ENCODE measurements at regions not wholly inside any gene's neighbourhood (a gene's known extent, or its start where the extent isn't known, plus 50 kb on each side); places are given as distances from the start of the nearest gene placed in this dataset.
"Not testable (repeated sequence)": the region's sequence is repeated elsewhere in the genome, so short reads cannot be mapped to it uniquely, and the experiment has no call there.

DNA sequence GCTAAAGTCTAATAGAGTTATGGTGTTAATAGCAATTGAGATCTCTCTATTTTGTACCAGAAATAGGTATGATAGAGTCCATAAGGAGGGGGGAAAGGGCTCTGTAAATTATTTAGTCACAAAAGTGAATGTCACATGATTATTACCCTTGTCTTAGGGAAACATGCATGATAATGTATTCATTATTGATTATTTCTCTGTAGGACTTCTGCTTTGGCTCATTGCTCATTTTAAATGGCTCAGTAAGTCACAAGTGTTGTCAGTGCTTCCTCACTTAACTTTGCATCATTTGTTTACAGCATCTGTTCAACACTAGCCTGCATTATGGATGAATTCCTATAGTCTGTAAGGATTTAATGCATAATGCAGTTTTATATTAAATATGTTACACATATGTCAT, 788.8 kb upstream of the EDIL3 start:
- no peak for DNase-seq

DNA sequence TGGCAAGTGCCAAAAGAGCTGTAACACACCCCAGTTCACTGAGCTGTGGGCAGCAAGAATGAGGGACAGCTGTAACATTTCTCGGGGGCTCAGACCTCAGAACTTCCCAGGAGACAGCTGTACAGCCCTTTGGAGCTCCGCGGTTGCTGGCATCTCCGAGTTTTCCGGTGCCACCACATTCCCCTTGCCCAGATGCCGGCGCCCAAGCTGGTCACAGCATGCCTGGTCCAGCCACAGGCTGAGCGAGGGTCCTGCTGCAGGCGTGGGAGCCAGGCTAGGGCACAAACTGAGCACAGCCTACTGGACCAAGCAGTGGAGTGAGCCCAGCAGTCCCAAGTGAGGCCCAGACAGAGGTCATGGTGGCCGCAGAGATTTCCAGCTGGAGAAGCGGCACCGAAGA, 797.7 kb upstream of the EDIL3 start:
- DNase-seq = no peak

- DNase-seq = no peak
These were observed 819.6 kb upstream of the EDIL3 start for GRCh38 chr5:85204289-85204688.

GRCh38 chr5:85205430-85205829, 820.8 kb upstream of the EDIL3 start:
- no peak for DNase-seq

- no peak for DNase-seq
These were observed 840.7 kb upstream of the EDIL3 start for GRCh38 chr5:85225388-85225787.

DNA sequence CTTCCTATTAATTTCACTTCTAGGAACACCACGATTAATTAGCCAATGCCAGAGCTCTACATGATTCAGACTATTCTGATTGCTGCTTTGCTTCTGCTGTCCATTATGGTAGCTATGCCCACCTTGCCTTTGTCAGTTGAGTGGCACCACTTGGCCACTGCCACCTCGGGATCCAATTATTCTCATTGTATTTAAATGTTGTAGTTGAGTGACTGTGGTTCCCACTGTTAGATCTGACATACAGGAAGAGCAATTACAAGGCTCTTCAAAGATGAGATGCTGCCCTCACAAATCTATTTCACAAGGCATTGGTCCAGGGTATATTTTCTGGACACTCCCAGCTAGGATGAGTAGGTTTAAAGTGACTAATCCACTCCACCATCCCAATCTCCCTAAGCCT, 864.5 kb upstream of the EDIL3 start:
- no peak for DNase-seq

GRCh38 chr5:85263125-85263524, 878.4 kb upstream of the EDIL3 start:
- DNase-seq = no peak

GRCh38 chr5:85266692-85267091, 882.0 kb upstream of the EDIL3 start:
- DNase-seq = no peak

DNA sequence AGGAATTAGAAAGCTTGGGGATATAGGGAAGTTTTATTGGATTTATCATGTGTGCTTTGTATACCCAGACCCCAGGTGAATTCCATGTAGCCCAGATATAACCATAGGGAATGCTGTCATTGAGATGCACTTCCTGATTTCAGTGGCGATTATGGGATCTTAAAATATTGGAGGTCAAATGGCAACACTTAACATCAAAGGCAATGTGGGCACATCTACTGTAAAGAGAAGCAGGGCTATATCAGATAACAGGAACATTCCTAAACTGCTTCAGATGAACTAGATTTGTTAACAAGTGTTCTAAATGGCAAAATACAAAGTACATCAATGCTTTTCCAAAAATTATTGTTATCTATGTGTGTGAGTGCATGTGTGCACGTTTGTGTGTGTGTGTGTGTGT, 883.5 kb upstream of the EDIL3 start:
- DNase-seq = no peak

DNA sequence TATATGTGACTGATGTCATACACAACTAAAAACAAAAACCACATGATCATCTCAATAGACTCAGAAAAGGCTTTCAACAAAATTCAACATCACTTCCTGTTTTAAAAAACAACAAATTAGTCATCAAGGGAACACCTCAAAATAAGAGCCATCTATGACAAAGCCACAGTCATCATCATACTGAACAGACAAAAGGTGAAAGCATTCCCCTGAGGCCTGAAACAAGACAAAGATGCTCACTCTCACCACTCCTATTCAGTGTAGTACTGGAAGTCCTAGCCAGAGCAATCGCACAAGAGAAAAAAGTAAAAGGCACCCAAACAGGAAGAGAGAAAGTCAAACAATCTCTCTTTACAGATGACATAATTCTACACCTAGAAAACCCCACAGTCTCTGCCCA, 893.5 kb upstream of the EDIL3 start:
- DNase-seq = no peak

DNA sequence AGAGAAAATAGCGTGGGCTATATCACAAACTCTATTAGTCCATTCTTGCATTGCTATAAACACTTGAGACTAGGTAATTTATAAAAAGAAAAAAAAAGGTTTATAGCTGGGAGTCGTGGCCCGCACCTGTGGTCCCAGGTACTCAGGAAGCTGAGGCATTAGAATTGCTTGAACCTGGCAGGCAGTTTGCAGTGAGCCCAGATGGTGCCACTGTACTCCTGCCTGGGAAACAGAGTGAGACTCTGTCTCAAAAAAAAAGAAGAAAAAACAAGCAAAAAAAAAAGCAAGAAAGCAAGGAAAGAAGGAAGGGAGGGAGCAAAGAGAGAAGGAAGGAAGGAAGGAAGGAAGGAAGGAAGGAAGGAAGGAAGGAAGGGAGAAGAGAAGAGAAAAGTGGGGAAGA, 904.2 kb upstream of the EDIL3 start:
- DNase-seq = no peak

DNA sequence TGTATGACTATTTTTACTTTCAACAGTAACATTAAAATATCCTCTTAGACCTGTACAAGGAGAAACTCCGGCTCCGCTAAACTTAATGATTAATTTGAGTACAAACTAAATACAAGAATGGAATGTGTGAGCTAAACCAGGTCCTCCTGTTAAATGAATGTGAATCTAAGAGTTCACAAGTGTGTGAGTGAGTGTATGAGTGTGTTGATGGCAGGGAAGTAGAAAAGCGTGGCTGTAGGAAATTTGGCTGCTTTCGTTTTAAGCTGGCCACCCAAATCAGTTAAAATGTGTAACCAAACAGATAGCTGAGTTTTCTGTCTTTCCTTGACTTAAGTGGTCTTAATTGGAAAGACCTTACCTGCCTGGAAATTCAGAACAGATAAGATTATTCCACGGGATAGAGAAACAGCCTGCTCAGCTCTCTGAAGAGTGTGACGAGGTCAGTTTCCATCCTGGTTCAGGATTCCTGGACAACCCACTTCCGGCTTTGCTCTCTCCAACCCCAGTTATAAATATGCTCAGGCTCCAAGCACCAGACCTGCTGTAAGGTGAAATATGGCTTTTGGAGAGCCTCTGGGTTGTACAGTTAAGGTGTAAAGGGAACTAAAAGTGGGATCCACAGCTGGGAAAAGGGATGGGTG, 908.6 kb upstream of the EDIL3 start:
- DNase-seq = no peak

- no peak for DNase-seq
These were observed 919.8 kb upstream of the EDIL3 start for GRCh38 chr5:85304524-85304923.

GRCh38 chr5:85305766-85306165, 921.1 kb upstream of the EDIL3 start:
- no peak for DNase-seq

DNA sequence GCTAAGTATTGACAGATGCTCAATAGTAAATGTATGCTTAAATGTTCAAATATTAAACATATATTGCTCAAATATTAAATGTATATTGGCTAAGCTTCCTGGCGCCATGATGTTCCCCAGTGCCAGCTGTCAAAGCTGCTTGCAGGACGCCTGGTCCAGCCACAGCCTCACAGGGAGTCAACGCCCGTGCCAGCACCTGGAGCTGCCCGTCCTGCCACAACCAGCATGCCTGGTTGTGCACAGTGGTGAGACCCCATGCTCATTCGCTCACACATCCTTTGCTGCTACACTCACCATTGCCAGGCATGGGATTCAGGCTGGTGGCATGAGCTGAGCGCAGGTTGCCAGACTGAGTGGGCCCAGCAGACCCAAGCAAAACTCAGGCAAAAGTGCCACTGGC, 926.9 kb upstream of the EDIL3 start:
- DNase-seq = no peak

DNA sequence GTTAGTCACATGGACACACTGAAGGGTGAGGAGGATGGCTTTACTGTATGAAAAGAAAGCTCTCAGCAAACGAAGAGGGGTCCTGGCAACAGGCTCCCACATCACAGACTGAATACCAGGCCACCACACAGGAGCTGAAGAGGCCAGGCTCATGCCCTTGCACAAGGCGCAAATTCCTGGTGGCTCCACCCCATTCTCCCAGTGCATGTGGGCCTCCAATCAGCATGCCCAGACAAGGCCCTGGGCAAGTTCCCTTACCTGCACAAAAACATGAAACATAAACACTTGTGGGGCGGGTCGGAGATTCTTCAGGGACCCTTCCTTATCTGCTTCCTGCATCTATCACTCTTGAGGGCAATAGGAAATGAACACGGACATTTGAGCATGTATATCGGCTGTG, 935.8 kb upstream of the EDIL3 start:
- no peak for DNase-seq

- DNase-seq = no peak
These were observed 948.6 kb upstream of the EDIL3 start for GRCh38 chr5:85333276-85333675.

DNA sequence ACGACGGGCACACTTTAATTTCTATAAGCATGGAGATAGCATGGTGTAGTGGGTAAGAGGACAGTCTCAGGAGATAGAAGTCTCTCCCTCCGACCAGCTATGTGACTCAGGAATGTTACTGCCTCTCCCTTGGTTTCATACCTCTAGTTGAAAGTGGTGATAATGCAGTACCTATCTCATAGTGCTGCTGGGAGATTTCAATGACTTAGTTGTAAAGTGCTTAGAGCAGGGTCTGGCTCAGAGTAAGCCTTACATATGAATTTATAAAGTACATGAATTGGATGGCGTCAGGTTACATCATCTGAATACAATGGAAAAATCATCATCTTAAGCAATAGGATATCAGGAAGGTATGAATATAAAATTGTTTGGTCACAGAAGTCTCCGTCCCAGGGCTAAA, 952.8 kb upstream of the EDIL3 start:
- DNase-seq = no peak

DNA sequence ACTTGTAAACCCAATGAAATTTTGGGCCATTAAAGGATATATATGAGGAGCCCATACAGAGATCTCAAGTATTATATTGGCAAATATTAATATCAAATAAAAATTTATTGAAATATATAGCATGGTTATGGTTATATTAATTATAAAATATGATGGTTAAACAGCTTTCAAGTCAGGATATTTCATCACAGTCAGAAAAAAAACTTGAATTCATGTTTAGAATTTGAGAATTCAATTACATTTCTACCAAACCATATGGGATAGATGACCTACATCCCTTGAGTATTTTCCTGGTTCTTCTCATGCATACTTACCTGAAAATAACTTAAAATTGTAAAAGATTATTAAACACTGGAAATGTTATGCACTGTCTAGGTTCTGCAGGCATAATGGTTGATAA, 956.1 kb upstream of the EDIL3 start:
- no peak for DNase-seq

DNA sequence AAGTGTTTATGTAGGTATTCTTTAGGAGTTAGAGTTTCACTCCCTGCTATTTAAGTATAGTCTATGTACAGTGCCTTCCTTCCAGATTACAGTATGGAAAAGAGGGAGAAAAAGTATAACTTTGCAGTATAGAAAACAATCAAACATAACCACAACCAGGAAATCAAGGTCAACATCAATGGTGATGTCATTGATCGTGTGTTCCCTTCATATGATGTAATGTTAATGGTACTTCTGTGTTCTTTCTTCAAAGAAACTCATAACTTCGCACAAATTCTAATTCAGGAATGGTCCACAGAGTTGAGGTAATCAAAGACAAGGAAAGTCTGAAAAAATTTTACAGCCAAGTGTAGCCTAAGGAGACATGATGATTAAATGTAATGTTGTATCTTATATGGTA, 961.1 kb upstream of the EDIL3 start:
- DNase-seq = no peak

DNA sequence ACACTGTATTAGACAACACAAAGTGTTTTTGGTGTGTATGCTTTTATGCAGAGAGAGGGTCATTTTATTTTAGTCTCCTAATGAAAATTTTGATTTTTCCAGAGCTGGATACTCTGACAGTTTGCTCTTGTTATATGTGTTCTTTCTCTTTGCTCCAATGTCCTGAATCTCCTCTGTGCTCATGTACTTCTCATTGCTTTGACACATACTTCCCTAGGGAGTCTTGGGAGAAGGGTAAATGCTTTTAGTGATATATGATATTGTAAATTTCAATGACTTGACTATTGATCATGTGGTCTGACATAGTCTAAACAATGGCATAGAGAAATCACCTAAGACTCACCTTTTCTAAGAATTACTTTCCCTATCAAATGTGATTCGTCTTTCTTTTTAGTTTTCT, 972.6 kb upstream of the EDIL3 start:
- no peak for DNase-seq

DNA sequence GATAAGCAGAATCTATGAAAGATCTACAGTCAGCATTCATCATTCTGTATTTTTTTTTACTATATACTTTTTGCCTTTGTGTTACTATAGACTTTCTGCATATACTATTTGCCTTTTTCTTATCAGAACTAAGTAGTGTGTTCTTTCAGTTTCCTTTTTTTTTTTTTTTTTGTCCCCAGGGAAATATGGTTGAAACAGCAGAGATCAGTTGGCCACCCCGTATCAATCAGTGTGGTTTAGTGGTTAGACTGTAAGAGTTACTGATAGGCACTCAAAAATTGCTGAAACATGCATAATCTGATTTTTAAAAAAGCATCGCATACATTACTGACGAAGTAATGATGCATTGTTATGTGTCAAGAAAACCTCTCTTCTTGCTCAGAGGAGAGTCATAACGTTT, 990.8 kb upstream of the EDIL3 start:
- no peak for DNase-seq

- no peak for DNase-seq
These were observed 1004.1 kb upstream of the EDIL3 start for GRCh38 chr5:85388770-85389169.

DNA sequence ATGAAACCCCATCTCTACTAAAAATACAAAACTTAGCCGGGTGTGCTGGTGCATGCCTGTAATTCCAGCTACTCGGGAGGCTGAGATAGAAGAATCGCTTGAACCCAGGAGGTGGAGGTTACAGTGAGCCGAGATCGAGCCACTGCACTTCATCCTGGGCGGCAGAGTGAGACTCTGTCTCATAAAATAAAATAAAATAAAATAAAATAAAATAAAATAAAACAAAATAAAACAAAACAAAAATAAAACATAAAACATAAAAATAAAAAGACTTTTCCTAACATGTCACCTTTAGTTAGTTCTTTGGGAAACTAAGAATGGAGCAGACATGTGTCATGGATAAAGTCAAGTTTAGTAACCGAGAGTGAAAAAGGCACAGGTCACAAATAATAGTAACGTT, 1007.6 kb upstream of the EDIL3 start:
- not testable (repeated sequence) for DNase-seq

GRCh38 chr5:85395526-85395925, 1010.8 kb upstream of the EDIL3 start:
- no peak for DNase-seq

GRCh38 chr5:85397451-85397850, 1012.8 kb upstream of the EDIL3 start:
- DNase-seq = no peak

Measured in NCI-H1436 treated with DMSO at 0.1 percent for 48 hours (cell line).